HG03469 (cell line): ENCODE measurements at regions not wholly inside any gene's neighbourhood (a gene's known extent, or its start where the extent isn't known, plus 50 kb on each side); places are given as distances from the start of the nearest gene placed in this dataset.
A peak's percentile ranks its signal among the peaks of the same experiment; 100 is the strongest.

Experiments
- ATAC-seq: cut with Tn5 transposase; IDR thresholded peaks from one replicate; pipeline ENCODE4 v1.9.1; 2021; ENCODE audit warnings: mild to moderate bottlenecking, moderate library complexity, moderate number of reproducible peaks; ENCODE audit not compliant: unreplicated experiment

GRCh38 chr16:79339863-79340262 is 260.7 kb downstream of the MAF start:
- no peak for ATAC-seq

- ATAC-seq: no peak
Measured at GRCh38 chr16:79337906-79338305, 262.6 kb downstream of the MAF start.

- no peak for ATAC-seq
Measured at GRCh38 chr16:79336437-79337229, 263.9 kb downstream of the MAF start.

GRCh38 chr16:79334127-79334526 is 266.4 kb downstream of the MAF start:
- no peak for ATAC-seq

GRCh38 chr16:79331066-79331465 is 269.5 kb downstream of the MAF start:
- no peak for ATAC-seq

GRCh38 chr16:79329967-79330366 is 270.6 kb downstream of the MAF start:
- no peak for ATAC-seq

- ATAC-seq: no peak
Measured at GRCh38 chr16:79329166-79329521, 271.4 kb downstream of the MAF start.

GRCh38 chr16:79328402-79329165 is 272.0 kb downstream of the MAF start:
- ATAC-seq: no peak

- no peak for ATAC-seq
Measured at GRCh38 chr16:79327836-79328235, 272.7 kb downstream of the MAF start.

- no peak for ATAC-seq
Measured at GRCh38 chr16:79326549-79326948, 274.0 kb downstream of the MAF start.

- no peak for ATAC-seq
Measured at GRCh38 chr16:79325226-79325945, 275.2 kb downstream of the MAF start.

- ATAC-seq: no peak
Measured at GRCh38 chr16:79320956-79321355, 279.6 kb downstream of the MAF start.

- ATAC-seq: no peak
Measured at GRCh38 chr16:79318143-79318899, 282.2 kb downstream of the MAF start.

GRCh38 chr16:79317521-79317920 is 283.0 kb downstream of the MAF start:
- no peak for ATAC-seq

- ATAC-seq: no peak
Measured at GRCh38 chr16:79317026-79317425, 283.5 kb downstream of the MAF start.

GRCh38 chr16:79316004-79316458 is 284.5 kb downstream of the MAF start:
- peak; percentile 86 for ATAC-seq

- no peak for ATAC-seq
Measured at GRCh38 chr16:79312502-79312901, 288.0 kb downstream of the MAF start.

- ATAC-seq: no peak
Measured at GRCh38 chr16:79310710-79311109, 289.8 kb downstream of the MAF start.

- ATAC-seq: no peak
Measured at GRCh38 chr16:79309606-79310005, 290.9 kb downstream of the MAF start.

- ATAC-seq: no peak
Measured at GRCh38 chr16:79307214-79307613, 293.3 kb downstream of the MAF start.

- ATAC-seq: no peak
Measured at GRCh38 chr16:79305074-79305473, 295.5 kb downstream of the MAF start.
